NT2/D1 (cell line): ENCODE measurements at regions not wholly inside any gene's neighbourhood (a gene's known extent, or its start where the extent isn't known, plus 50 kb on each side); places are given as distances from the start of the nearest gene placed in this dataset.
"Not testable (repeated sequence)": the region's sequence is repeated elsewhere in the genome, so short reads cannot be mapped to it uniquely, and the experiment has no call there.

Experiments used
- DNase-seq: peaks from one replicate; pipeline ENCODE4 v3.0.0-alpha.2; 2011; ENCODE audit warnings: low read depth, low spot score
- H3K27me3 ChIP-seq: 2 replicates; pipeline ENCODE4 v1.6.0; 2011; ENCODE audit warnings: mild to moderate bottlenecking; ENCODE audit not compliant: insufficient read length, insufficient read depth
- H3K36me3 ChIP-seq: 2 replicates; pipeline ENCODE4 v1.6.1; 2011; ENCODE audit warnings: mild to moderate bottlenecking, low read length, mixed read lengths; ENCODE audit not compliant: insufficient read depth, insufficient read length
- H3K4me1 ChIP-seq: 2 replicates; pipeline ENCODE4 v1.5.1; 2011; ENCODE audit not compliant: insufficient read depth, insufficient read length
- H3K4me3 ChIP-seq: 2 replicates; pipeline ENCODE4 v1.5.1; 2011; ENCODE audit warnings: low read depth; ENCODE audit not compliant: insufficient read length
- H3K9ac ChIP-seq: 2 replicates; pipeline ENCODE4 v1.6.0; 2011; ENCODE audit warnings: low read depth; ENCODE audit not compliant: insufficient read length
- H3K9me3 ChIP-seq: 2 replicates; pipeline ENCODE4 v1.5.1; 2011; ENCODE audit warnings: mild to moderate bottlenecking, low read length; ENCODE audit not compliant: insufficient read depth
- SUZ12 ChIP-seq: IDR thresholded peaks from 2 replicates; pipeline ENCODE4 v1.6.1; 2011; ENCODE audit not compliant: insufficient read length, insufficient read depth; ENCODE audit errors: extremely low read depth
- YY1 ChIP-seq: IDR thresholded peaks from 2 replicates; pipeline ENCODE4 v1.6.1; 2011; ENCODE audit not compliant: insufficient read length, insufficient read depth
- ZNF274 ChIP-seq: IDR thresholded peaks from 2 replicates; pipeline ENCODE4 v1.6.1; 2011; ENCODE audit warnings: mild to moderate bottlenecking, low read depth, low read length

DNA sequence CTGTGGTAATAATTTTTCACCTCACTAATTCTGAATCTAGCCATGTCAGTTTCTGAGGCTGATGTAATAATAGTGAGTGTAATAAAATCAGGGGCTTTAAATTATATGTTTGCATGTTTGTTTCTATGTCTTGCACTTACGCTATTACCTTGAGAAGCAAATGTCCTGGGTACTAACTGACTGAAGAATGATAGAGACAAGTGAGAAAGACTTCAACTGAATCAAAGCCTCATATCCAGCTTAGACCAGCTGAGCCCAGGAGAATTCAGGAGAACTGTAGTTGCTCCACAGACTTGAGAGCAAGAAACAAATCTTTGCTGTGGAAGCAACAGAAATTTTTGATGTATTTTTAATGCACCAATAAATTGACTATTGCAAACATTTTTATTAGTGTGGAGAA, 162.8 kb downstream of the MANEA start:
- Histone ChIP-seq H3K27me3 (no peaks in the 10 kb centered on the region), H3K4me3 (no peak overlapping the region), H3K9me3 (no peaks in the 10 kb centered on the region), H3K9ac (no peak overlapping the region), H3K4me1 (no peaks in the 10 kb centered on the region), H3K36me3 (no peaks in the 10 kb centered on the region)
- no peak for TF ChIP-seq SUZ12
- no peak for TF ChIP-seq ZNF274
- no peak for TF ChIP-seq YY1
- DNase-seq: no peak

GRCh38 chr6:95741045-95741444, 163.7 kb downstream of the MANEA start:
- no peak for DNase-seq
- Histone ChIP-seq H3K36me3 (no peaks in the 10 kb centered on the region), H3K9me3 (no peaks in the 10 kb centered on the region), H3K4me3 (no peak overlapping the region), H3K27me3 (no peaks in the 10 kb centered on the region), H3K9ac (no peak overlapping the region), H3K4me1 (no peaks in the 10 kb centered on the region)
- TF ChIP-seq SUZ12 (no peak), YY1 (no peak), ZNF274 (no peak)

- Histone ChIP-seq H3K4me1 (no peaks in the 10 kb centered on the region), H3K27me3 (no peaks in the 10 kb centered on the region), H3K4me3 (no peak overlapping the region), H3K9me3 (no peaks in the 10 kb centered on the region), H3K36me3 (no peaks in the 10 kb centered on the region), H3K9ac (no peak overlapping the region)
- no peak for TF ChIP-seq YY1
- TF ChIP-seq ZNF274: no peak
- TF ChIP-seq SUZ12: no peak
- no peak for DNase-seq
Measured at GRCh38 chr6:95742767-95743289, 165.5 kb downstream of the MANEA start.

DNA sequence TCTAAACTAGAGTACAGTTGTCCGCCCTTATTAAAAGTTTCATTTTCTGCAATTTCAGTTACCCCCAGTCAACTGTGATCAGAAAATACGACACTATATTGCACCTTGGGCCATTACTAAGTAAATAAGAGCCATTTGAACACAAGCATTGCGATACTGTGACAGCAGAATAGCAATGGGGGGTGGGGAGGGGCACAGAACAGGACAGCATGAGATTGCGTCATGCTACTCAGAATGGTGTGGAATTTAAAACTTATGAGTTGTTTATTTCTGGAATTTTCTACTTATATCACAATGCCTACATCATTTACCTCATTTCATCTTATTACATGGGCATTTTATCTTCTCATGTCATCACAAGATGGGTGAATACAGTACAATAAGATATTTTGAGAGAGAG, 166.3 kb downstream of the MANEA start:
- TF ChIP-seq YY1 (no peak), SUZ12 (no peak), ZNF274 (no peak)
- no peaks in the 10 kb centered on the region for H3K9me3 ChIP-seq
- H3K4me3 ChIP-seq: no peak overlapping the region
- DNase-seq: no peak
- no peaks in the 10 kb centered on the region for H3K36me3 ChIP-seq
- H3K9ac ChIP-seq: no peak overlapping the region
- no peaks in the 10 kb centered on the region for H3K4me1 ChIP-seq
- no peaks in the 10 kb centered on the region for H3K27me3 ChIP-seq

DNA sequence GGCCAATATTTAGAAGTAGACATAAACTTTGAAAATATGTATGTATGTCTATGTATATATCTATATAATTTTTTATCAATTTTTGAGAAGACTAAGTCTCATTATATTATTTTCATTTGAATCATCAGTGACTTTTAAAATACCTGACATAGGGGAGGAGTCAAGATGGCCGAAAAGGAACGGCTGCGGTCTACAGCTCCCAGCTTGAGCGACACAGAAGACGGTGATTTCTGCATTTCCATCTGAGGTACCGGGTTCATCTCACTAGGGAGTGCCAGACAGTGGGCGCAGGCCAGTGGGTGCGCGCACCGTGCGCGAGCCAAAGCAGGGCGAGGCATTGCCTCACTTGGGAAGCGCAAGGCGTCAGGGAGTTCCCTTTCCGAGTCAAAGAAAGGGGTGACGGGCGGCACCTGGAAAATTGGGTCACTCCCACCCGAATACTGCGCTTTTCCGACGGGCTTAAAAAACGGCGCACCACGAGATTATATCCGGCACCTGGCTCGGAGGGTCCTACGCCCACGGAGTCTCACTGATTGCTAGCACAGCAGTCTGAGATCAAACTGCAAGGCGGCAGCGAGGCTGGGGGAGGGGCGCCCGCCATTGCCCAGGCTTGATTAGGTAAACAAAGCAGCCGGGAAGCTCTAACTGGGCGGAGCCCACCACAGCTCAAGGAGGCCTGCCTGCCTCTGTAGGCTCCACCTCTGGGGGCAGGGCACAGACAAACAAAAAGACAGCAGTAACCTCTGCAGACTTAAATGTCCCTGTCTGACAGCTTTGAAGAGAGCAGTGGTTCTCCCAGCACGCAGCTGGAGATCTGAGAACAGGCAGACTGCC, 181.1 kb downstream of the MANEA start:
- DNase-seq, H3K4me1 ChIP-seq, H3K36me3 ChIP-seq, H3K27me3 ChIP-seq, H3K9ac ChIP-seq, H3K9me3 ChIP-seq: not testable (repeated sequence)
- H3K4me3 ChIP-seq: peak overlapping the region; percentile 24

DNA sequence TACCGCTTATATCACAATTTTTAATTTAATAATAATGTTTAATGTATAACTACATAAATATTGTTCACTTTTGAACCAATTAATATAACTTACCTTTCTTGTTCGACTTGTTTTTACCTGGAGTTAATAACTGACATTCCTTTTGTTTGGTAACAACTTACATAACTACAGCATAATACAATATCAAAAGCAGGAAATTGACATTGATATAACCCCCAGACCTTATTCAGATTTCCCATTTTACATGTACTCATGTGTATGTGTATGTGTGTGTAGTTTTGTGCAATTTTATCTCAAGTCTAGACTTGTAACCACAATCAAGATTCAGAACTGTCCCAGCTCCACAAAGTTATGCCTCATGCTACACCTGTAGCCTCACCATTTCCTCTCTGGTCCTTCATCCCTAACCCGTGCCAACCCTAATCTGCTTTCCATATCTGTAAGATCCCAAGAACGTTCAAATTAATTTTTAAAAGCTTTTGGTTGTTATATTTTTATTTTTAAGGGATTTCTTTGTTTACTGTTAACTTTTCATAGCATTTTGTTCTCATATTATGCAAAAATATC, 190.6 kb downstream of the MANEA start:
- no peak overlapping the region for H3K9ac ChIP-seq
- DNase-seq: no peak
- TF ChIP-seq YY1: no peak
- no peak for TF ChIP-seq ZNF274
- no peak for TF ChIP-seq SUZ12
- no peaks in the 10 kb centered on the region for H3K27me3 ChIP-seq
- H3K4me3 ChIP-seq: no peak overlapping the region
- no peaks in the 10 kb centered on the region for H3K4me1 ChIP-seq
- H3K9me3 ChIP-seq: no peaks in the 10 kb centered on the region
- H3K36me3 ChIP-seq: no peaks in the 10 kb centered on the region

DNA sequence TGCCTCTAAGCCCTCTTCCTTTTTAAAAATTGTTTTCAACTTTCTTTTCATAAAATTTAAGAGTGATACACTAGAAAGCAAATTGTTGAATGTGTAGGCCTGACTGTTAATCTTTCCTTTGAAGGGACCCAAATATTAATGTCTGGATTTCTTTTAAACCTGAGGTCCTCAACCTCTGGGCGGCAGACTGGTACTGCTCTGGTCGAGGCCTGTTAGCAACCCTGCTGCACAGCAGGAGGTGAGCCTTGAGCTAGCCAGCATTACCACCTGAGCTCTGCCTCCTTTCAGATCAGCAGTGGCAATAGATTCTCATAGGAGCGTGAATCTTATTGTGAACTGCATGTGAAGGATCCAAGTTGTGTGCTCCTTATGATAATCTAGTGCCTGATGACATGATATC, 191.2 kb downstream of the MANEA start:
- no peak overlapping the region for H3K9ac ChIP-seq
- TF ChIP-seq ZNF274 (no peak), SUZ12 (no peak), YY1 (no peak)

More for the DNA sequence above, 191.2 kb downstream of the MANEA start:
- no peaks in the 10 kb centered on the region for H3K27me3 ChIP-seq
- H3K36me3 ChIP-seq: no peaks in the 10 kb centered on the region
- no peak for DNase-seq
- H3K9me3 ChIP-seq: no peaks in the 10 kb centered on the region
- no peak overlapping the region for H3K4me3 ChIP-seq
- H3K4me1 ChIP-seq: no peaks in the 10 kb centered on the region
